KMS-11 (cell line): ENCODE measurements at regions not wholly inside any gene's neighbourhood (a gene's known extent, or its start where the extent isn't known, plus 50 kb on each side); places are given as distances from the start of the nearest gene placed in this dataset.

Source experiments
- H2AFZ ChIP-seq: fragments of 200-600 bp; sonication (generic); 2 replicates; pipeline ENCODE4 v1.6.1; 2016; ENCODE audit warnings: antibody characterized with exemption, mixed run types, low read depth
- H3K27ac ChIP-seq: fragments of 200-600 bp; sonication (generic); 2 replicates; pipeline ENCODE4 v1.6.1; 2016; ENCODE audit warnings: mild to moderate bottlenecking, mixed run types
- H3K27me3 ChIP-seq: fragments of 200-600 bp; sonication (generic); 2 replicates; pipeline ENCODE4 v1.6.1; 2017; ENCODE audit warnings: mild to moderate bottlenecking, low read depth, mixed run types, moderate library complexity; ENCODE audit not compliant: insufficient read depth
- H3K36me3 ChIP-seq: fragments of 200-600 bp; sonication (generic); 2 replicates; pipeline ENCODE4 v1.6.1; 2017; ENCODE audit warnings: mild to moderate bottlenecking, mixed run types; ENCODE audit not compliant: insufficient read depth
- H3K4me1 ChIP-seq: fragments of 200-600 bp; sonication (generic); 2 replicates; pipeline ENCODE4 v1.6.1; 2016; ENCODE audit warnings: mild to moderate bottlenecking, low read depth, mixed run types; ENCODE audit not compliant: poor library complexity, severe bottlenecking
- H3K4me2 ChIP-seq: fragments of 200-600 bp; sonication (generic); 2 replicates; pipeline ENCODE4 v1.7.0; 2016; ENCODE audit warnings: mild to moderate bottlenecking, mixed run types
- H3K4me3 ChIP-seq: fragments of 200-600 bp; sonication (generic); IDR thresholded peaks from 2 replicates; pipeline ENCODE4 v1.6.1; 2017; ENCODE audit warnings: low read depth, low read length, mixed read lengths; ENCODE audit not compliant: insufficient read depth
- H3K79me2 ChIP-seq: fragments of 200-600 bp; sonication (generic); 2 replicates; pipeline ENCODE4 v1.6.1; 2016; ENCODE audit warnings: low read depth, mixed run types; ENCODE audit not compliant: insufficient read depth
- H3K9ac ChIP-seq: fragments of 200-600 bp; sonication (generic); 2 replicates; pipeline ENCODE4 v1.6.1; 2016; ENCODE audit warnings: mild to moderate bottlenecking, mixed run types
- H4K20me1 ChIP-seq: fragments of 200-600 bp; sonication (generic); 2 replicates; pipeline ENCODE4 v1.6.1; 2016; ENCODE audit warnings: mild to moderate bottlenecking, mixed run types; ENCODE audit not compliant: insufficient read depth
- CTCF ChIP-seq: fragments of 200-600 bp; sonication (generic); conservative IDR thresholded peaks from 2 replicates; pipeline ENCODE4 v1.6.1; 2017; ENCODE audit warnings: low read depth, mild to moderate bottlenecking, antibody characterized with exemption, low read length, moderate library complexity, mixed read lengths

DNA sequence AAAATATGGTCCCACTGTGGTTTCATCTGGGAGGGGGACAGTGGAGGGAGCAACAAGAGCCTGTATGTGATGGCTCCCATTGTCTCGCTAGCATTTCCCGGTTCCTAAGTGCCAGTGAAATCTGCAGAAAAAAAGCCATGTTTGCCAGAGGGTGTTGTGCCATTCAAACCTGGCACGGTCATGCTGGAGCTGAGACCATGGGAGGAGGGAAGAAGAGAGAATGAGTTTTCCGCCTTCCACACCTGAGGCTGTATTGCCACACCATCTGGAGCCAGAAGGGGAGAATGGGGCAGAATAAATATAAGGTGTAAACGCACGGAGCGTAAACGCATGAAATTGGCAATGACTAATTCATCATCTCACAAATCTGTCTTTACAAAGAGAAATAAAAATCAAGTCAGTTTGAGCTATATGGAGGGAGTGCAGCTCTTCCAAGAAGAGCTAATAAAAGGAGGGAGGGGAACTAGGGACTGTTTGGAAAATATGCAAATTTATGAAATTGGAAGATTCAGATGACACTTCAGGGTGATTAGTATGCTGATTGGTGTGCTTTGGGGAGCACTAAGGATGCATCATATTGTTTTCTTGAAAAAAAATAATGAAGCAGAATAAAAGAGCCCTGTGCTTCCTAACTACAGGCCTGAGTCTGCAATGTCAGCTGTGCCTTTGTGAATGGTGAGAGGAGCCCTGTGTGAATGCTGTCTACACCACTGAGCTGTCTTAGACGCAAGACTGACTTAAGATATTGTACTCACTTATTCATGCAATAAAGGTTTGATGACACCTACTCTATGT is 237.9 kb downstream of the NSG2 start:
- Histone ChIP-seq H4K20me1 (no peaks in the 10 kb centered on the region), H2AFZ (no peak overlapping the region), H3K4me2 (no peak overlapping the region), H3K79me2 (no peaks in the 10 kb centered on the region), H3K9ac (no peak overlapping the region), H3K27ac (no peak overlapping the region), H3K27me3 (no peaks in the 10 kb centered on the region), H3K4me3 (no peak overlapping the region), H3K4me1 (no peaks in the 10 kb centered on the region), H3K36me3 (no peaks in the 10 kb centered on the region)
- TF ChIP-seq CTCF: no peak

- H3K4me3 ChIP-seq: no peak overlapping the region
- H3K27ac ChIP-seq: no peak overlapping the region
- H3K4me1 ChIP-seq: no peaks in the 10 kb centered on the region
- H3K79me2 ChIP-seq: no peaks in the 10 kb centered on the region
- H3K4me2 ChIP-seq: no peak overlapping the region
- H2AFZ ChIP-seq: no peak overlapping the region
- no peak for TF ChIP-seq CTCF
- no peaks in the 10 kb centered on the region for H3K36me3 ChIP-seq
- no peaks in the 10 kb centered on the region for H4K20me1 ChIP-seq
- H3K9ac ChIP-seq: no peak overlapping the region
- no peaks in the 10 kb centered on the region for H3K27me3 ChIP-seq
Measured at GRCh38 chr5:174284873-174285272, 239.4 kb downstream of the NSG2 start.

DNA sequence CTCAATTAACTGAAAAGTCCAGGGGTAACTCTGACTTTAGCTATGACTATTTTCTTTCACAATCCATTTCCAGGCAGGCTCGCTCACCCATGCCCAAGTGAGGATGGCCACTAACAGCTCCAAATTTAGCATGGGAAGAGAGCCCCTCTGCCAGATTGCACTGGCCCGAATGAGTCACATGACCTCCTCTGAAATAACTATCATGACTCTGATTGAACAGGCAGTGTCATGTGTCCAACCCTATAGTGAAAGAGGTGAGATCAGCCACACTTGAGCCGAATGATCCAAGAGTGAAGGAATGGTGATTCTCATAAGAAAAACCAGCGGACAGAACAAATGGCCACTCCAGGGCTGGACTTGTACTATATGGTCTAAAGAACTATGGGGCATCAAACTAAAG is 242.3 kb downstream of the NSG2 start:
- Histone ChIP-seq H2AFZ (no peak overlapping the region), H3K4me1 (peaks cover 3% of the 10 kb centered on the region), H3K79me2 (no peaks in the 10 kb centered on the region), H3K36me3 (no peaks in the 10 kb centered on the region), H3K27me3 (no peaks in the 10 kb centered on the region), H4K20me1 (no peaks in the 10 kb centered on the region), H3K4me2 (no peak overlapping the region), H3K27ac (no peak overlapping the region), H3K4me3 (no peak overlapping the region), H3K9ac (no peak overlapping the region)
- no peak for TF ChIP-seq CTCF

- Histone ChIP-seq H3K27me3 (no peaks in the 10 kb centered on the region), H4K20me1 (no peaks in the 10 kb centered on the region), H3K4me2 (no peak overlapping the region), H3K4me3 (no peak overlapping the region), H3K27ac (no peak overlapping the region), H3K79me2 (no peaks in the 10 kb centered on the region), H3K36me3 (no peaks in the 10 kb centered on the region), H3K4me1 (peaks cover 10% of the 10 kb centered on the region), H2AFZ (no peak overlapping the region), H3K9ac (no peak overlapping the region)
- no peak for TF ChIP-seq CTCF
Measured at GRCh38 chr5:174288439-174288838, 242.9 kb downstream of the NSG2 start.
